NCI-H2029 treated with DMSO at 0.1 percent for 48 hours (cell line): ENCODE measurements at regions not wholly inside any gene's neighbourhood (a gene's known extent, or its start where the extent isn't known, plus 50 kb on each side); places are given as distances from the start of the nearest gene placed in this dataset.

Source experiments
- DNase-seq: peaks from one replicate; lab custom pipeline; 2025; lab: John Stamatoyannopoulos, UW

DNA sequence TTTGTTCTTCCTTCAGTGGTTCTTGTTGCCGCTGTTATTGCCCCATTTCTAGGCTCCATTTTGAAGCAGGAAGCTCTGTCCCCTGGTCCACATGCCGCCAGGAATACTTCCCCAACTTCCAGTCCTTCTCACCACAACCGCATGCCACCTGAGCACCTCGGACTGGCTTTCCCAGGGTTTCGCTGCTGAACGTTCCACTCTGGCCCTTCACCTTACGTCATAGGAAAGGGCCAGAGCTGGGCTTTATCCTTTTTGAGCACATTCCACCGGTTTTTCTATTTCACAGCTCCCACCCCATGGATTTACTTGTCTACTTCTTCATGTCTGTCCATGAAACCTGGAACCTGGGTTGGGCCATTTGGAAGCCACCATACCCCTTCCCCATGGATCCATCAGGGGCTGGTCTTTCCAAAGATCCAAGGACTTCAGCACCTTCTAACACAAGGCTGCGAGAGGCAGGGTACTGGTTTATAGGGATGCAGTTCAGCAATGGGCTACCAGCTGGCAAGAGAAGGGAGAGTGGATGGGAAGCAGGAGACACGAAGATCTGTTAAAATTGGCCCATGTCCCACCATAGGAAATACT is 557.4 kb downstream of the BNC2 start:
- DNase-seq = no peak

- DNase-seq = no peak
Observed at GRCh38 chr9:16314476-16314875, 556.0 kb downstream of the BNC2 start.

DNA sequence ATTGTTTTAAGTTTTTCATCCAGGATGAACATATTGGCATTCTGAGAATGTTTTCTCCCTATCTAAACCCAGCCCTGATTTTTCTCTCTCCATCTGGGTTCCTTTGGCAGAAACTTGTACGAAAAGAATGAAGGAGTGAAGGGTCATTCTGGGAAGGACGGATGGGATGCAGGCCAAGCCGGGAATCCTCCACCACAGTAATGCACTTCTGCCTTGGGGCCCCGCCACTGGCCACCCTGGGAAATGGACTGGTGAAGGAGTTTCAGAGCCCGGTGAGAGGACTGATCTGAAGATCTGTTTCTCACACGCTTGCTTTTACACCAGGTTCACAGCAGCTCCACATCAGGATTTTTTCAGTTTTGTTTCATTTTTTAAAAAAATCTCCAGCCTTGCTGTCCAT is 554.8 kb downstream of the BNC2 start:
- no peak for DNase-seq

DNA sequence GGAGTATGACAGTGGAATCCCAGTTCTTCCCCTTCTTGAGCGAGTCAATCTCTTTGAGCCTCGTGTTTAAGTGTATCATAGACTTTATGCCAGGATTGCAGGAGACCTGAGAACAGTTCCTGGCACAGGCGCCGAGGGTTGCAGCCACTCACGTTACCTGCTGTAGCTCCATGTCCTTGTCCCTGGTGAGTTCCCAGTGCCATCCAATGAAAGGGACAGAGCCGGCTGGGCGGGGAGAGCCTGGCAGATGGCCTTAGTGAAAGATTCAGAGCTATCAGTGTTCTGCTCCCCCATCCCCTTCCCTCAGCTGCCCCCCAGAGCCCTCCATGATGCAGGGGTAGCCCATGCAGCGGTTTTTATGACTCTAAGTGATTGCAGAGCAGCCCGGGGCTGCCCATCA is 554.0 kb downstream of the BNC2 start:
- no peak for DNase-seq

DNA sequence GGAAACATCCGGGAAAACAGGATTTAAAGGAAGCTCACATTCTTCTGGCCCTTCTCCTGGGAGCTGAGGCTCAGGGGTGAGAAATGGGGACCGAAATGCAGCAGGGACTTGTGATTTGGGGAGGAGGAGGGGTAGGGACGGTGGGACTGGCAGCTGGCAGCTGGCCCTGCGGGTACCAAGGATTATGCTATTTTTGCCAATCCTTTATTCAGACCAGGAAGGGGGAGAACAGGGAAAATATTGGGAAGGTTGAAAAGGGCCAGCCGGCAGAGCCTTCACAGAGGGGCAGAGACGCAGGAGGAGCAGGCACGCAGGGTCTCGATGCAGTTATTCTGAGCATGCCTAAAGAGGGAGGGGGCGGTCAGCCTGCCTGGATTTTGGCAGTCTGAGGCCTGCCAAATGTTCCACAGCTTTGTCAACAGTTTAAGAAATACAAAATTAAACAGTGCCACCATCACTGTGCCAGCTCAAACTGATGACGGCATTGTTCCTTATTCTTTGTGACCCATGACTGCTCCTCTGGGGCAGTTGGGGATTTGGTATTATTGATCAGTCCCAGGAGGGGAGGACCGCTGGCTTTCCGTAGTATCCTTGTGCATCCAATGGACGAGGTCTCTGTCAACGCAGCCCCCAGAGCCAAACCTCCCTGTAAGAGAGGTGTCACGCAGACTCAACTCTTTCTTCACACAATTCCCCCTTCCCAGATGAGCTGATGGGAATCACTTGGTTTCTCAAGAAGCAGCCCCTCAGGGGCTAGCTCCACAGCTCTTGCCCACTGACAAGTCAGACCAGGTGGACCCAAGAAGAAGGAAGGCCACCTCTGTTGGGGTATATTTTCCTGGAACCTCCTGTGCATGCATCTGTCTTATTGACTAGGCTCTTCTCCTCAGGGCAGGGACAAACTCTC is 553.3 kb downstream of the BNC2 start:
- no peak for DNase-seq

DNA sequence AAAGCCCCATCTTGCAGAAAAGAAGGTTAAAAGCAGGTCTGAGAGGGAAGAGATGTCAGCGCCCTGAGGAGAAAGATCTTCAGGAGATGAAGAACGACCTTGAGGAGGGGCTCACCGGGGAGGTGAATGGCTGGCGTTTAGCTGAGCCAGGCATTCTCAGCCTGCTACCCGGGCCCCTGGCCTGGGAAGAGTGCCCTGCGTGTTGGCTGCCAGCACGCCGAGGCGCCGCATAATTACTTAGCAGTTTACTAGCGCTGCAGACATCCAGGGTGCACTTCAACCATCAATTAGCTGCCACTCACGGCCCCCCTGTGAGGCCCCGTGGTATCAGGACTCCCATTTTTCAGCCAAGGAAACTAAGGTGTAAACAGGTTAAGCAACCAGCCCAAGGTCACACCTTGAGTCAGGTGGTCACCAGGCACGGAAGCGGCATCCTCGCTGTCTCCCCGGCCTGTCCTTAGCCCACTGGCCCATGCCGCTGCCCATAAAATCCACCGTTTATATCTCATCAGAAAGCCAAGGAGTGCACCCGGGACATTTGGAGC is 551.9 kb downstream of the BNC2 start:
- no peak for DNase-seq

DNA sequence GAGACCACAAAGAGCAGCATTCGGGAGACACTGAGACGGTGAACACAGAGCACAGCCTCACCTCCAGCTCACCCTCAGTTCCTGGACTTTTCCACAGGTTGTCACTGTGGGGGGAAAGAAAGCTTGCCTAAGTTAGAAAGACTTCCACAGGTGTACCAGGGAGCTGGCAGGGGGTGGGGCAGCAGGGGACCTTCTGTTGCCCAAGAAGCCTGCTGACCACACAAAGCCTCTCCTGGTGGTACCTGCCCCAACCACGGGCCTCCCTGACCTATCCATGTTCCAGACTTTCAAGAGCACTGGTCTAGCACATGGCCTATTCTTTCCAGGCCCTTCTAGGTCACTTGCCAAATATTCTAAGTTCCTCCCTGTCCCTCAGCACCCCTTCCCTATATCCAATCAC is 550.8 kb downstream of the BNC2 start:
- no peak for DNase-seq

GRCh38 chr9:16320338-16320902 is 550.0 kb downstream of the BNC2 start:
- DNase-seq = no peak

GRCh38 chr9:16321461-16322119 is 548.9 kb downstream of the BNC2 start:
- no peak for DNase-seq

- DNase-seq = no peak
Observed at GRCh38 chr9:16322849-16323248, 547.6 kb downstream of the BNC2 start.

GRCh38 chr9:16325966-16326365 is 544.5 kb downstream of the BNC2 start:
- DNase-seq = no peak

GRCh38 chr9:16328349-16328748 is 542.1 kb downstream of the BNC2 start:
- no peak for DNase-seq

GRCh38 chr9:16329671-16330113 is 540.8 kb downstream of the BNC2 start:
- no peak for DNase-seq

GRCh38 chr9:16331031-16331430 is 539.4 kb downstream of the BNC2 start:
- DNase-seq = no peak

DNA sequence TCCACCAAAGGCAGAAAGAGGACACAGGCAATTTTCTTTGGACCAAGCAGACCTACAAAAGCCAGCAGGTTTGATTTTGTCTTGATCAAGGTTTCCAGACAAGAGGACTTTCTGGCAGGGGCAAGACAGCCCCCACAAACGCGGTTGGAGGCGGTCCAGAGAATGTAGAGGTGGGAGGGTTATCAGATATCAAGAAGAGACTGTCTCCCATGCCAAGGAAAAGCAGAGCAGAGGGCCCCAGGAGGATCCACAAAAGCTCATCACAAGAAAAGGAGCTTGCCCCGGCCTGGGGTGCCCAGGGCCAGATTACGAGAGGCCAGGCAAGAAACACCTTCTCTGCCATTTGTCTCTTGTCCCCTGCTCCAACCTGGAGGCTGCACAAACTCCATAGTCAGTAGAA is 538.9 kb downstream of the BNC2 start:
- no peak for DNase-seq

DNA sequence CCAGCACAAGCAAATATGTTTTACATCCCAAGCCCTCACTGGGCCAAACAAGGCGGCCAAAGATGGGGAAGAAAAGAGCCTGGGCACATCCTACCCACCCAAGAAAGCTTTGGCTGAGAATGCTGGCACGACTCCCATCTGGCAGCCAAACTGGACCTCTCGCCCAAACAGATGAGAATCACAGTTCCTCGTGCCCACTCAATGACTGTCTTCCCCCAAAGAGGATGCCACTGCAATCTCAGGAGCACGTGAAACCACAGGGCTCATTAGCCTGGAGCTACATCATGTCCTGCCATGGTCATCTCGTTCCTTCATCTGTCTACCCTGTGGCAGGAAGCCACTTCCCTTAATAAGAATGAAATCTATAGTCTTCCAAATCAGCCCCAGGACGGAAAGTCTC is 536.8 kb downstream of the BNC2 start:
- no peak for DNase-seq

GRCh38 chr9:16335788-16336580 is 534.5 kb downstream of the BNC2 start:
- DNase-seq = no peak

DNA sequence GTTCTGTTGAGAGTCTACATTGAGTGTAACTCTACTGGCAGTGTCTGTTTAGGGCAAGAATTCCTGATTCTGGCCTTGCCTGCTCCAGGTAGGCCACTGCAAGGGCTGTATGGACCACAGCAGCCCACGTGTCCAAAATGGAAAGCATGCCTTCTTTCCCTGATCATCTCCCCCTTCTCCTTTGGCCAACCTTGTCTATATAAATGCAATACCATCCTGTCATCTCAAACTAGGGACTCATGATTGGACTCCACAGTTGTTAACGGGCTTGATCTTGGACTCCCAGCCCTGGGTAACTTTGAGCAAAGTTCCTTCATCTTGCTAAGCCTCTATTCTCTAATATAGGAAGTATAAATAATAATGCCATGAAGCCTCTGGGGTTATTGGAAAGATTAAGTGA is 533.6 kb downstream of the BNC2 start:
- no peak for DNase-seq

DNA sequence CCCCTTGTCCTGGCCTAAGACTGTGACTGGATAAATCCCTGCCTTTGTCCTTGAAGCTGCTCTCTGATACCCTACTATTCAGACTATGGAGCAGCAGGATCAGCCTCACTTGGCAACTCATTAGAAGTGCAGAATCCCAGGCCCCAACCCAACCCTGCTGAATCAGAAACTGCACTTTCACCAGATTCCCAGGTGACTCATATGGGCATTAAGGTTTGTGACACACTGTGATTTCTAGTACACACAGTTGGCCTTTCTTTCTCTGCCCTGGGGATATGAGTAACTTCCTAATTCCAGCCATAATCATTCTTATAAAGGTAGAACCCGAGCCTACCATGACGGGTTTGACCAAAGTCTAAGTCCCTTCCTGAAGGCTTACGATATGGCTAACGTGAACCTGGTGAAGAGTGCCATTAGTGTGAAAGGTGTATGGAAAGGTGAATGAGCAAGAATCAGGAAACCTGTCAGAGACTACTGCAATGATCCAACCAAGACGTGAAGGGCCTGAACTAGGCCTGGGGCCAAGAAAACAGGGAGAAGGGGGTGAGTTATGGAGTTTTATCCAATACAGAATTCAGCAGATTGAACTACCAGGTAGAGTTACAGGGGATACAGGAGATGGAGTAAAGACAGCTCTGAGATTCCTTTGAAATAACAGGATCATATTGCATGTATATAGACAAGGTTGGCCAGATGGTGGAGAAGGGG is 533.0 kb downstream of the BNC2 start:
- DNase-seq = no peak

- DNase-seq = no peak
Observed at GRCh38 chr9:16341177-16341576, 529.3 kb downstream of the BNC2 start.
